ENCODE measurements at regions not wholly inside any gene's neighbourhood (a gene's known extent, or its start where the extent isn't known, plus 50 kb on each side); places are given as distances from the start of the nearest gene placed in this dataset.

- CTCF ChIA-PET = no interaction called here
Measured at GRCh38 chr5:174352681-174353080, 307.2 kb downstream of the NSG2 start.

GRCh38 chr5:174354571-174354970, 309.1 kb downstream of the NSG2 start:
- H3K9me3 Mint-ChIP-seq = no peaks in the 10 kb centered on the region
- ATAC-seq (no peak), DNase-seq (no peak)
- intact Hi-C loops (cut with micrococcal nuclease) = no loop called here
- H3K4me1 Mint-ChIP-seq (ENCODE audit: low read depth) = no peaks in the 10 kb centered on the region
- POLR2A ChIA-PET = no interaction called here
- no peak overlapping the region for H3K27ac Mint-ChIP-seq
- no peak overlapping the region for H3K4me3 Mint-ChIP-seq
- no peaks in the 10 kb centered on the region for H3K36me3 Mint-ChIP-seq (ENCODE audit: low read depth)
- CTCF ChIA-PET = no interaction called here
- H3K27me3 Mint-ChIP-seq = no peaks in the 10 kb centered on the region
- TF ChIP-seq CTCF (IDR thresholded peaks at IDR 0.05) = no peak

More at GRCh38 chr5:174352681-174353080, 307.2 kb downstream of the NSG2 start:
- TF ChIP-seq CTCF (IDR thresholded peaks at IDR 0.05) = no peak
- ATAC-seq (no peak), DNase-seq (no peak)
- H3K9me3 Mint-ChIP-seq = no peaks in the 10 kb centered on the region
- intact Hi-C loops (cut with micrococcal nuclease) = no loop called here
- H3K4me3 Mint-ChIP-seq = no peak overlapping the region
- POLR2A ChIA-PET = interaction anchor here (0.6 kb wide), 1 partner anchor 230 kb away, joined by 3 read pairs; no protein-coding TSS in a partner anchor
- no peak overlapping the region for H3K27ac Mint-ChIP-seq
- H3K36me3 Mint-ChIP-seq (ENCODE audit: low read depth) = no peaks in the 10 kb centered on the region
- no peaks in the 10 kb centered on the region for H3K27me3 Mint-ChIP-seq
- H3K4me1 Mint-ChIP-seq (ENCODE audit: low read depth) = no peaks in the 10 kb centered on the region

- Mint-ChIP-seq H3K36me3 (ENCODE audit: low read depth) (no peaks in the 10 kb centered on the region), H3K27me3 (no peaks in the 10 kb centered on the region), H3K4me3 (no peak overlapping the region), H3K9me3 (no peaks in the 10 kb centered on the region), H3K4me1 (ENCODE audit: low read depth) (no peaks in the 10 kb centered on the region), H3K27ac (no peak overlapping the region)
- ChIA-PET CTCF (no interaction called here), POLR2A (no interaction called here)
- intact Hi-C loops (cut with micrococcal nuclease) = no loop called here
- ATAC-seq (no peak), DNase-seq (no peak)
- TF ChIP-seq CTCF (IDR thresholded peaks at IDR 0.05) = no peak
Measured at GRCh38 chr5:174355208-174355612, 309.7 kb downstream of the NSG2 start.

- H3K4me1 Mint-ChIP-seq (ENCODE audit: low read depth) = no peaks in the 10 kb centered on the region
- H3K27ac Mint-ChIP-seq = no peak overlapping the region
- ChIA-PET POLR2A (no interaction called here), CTCF (no interaction called here)
- ATAC-seq = no peak
- no peaks in the 10 kb centered on the region for H3K27me3 Mint-ChIP-seq
- intact Hi-C loops (cut with micrococcal nuclease) = no loop called here
- no peak for TF ChIP-seq CTCF (IDR thresholded peaks at IDR 0.05)
- no peak for DNase-seq
- no peaks in the 10 kb centered on the region for H3K36me3 Mint-ChIP-seq (ENCODE audit: low read depth)
- H3K9me3 Mint-ChIP-seq = no peaks in the 10 kb centered on the region
- no peak overlapping the region for H3K4me3 Mint-ChIP-seq
Measured at GRCh38 chr5:174355995-174356394, 310.5 kb downstream of the NSG2 start.

GRCh38 chr5:174356536-174356935, 311.0 kb downstream of the NSG2 start:
- intact Hi-C loops (cut with micrococcal nuclease) = no loop called here
- no peak for ATAC-seq
- POLR2A ChIA-PET = no interaction called here
- H3K9me3 Mint-ChIP-seq = peaks cover under 1% of the 10 kb centered on the region
- H3K4me3 Mint-ChIP-seq = no peak overlapping the region
- H3K27me3 Mint-ChIP-seq = no peaks in the 10 kb centered on the region
- CTCF ChIA-PET = no interaction called here
- no peak for DNase-seq
- TF ChIP-seq CTCF (IDR thresholded peaks at IDR 0.05) = no peak
- H3K36me3 Mint-ChIP-seq (ENCODE audit: low read depth) = no peaks in the 10 kb centered on the region
- H3K4me1 Mint-ChIP-seq (ENCODE audit: low read depth) = no peaks in the 10 kb centered on the region
- H3K27ac Mint-ChIP-seq = no peak overlapping the region

Measured in activated CD8-positive, alpha-beta T cell treated with anti-CD3 and anti-CD28 coated beads for 36 hours (primary cell).